GM12891 (cell line): ENCODE measurements at regions not wholly inside any gene's neighbourhood (a gene's known extent, or its start where the extent isn't known, plus 50 kb on each side); places are given as distances from the start of the nearest gene placed in this dataset.

ENCODE experiments used
- POLR2A ChIP-seq: IDR thresholded peaks from 2 replicates; pipeline ENCODE4 v1.6.1; 2011; ENCODE audit warnings: low read depth, low read length, control low read depth
- POLR2AphosphoS5 ChIP-seq: IDR thresholded peaks from 2 replicates; pipeline ENCODE4 v1.6.1; 2011; ENCODE audit warnings: low read depth, low read length, control low read depth
- TAF1 ChIP-seq: IDR thresholded peaks from 2 replicates; pipeline ENCODE4 v1.6.1; 2011; ENCODE audit warnings: low read depth, low read length, control low read depth

DNA sequence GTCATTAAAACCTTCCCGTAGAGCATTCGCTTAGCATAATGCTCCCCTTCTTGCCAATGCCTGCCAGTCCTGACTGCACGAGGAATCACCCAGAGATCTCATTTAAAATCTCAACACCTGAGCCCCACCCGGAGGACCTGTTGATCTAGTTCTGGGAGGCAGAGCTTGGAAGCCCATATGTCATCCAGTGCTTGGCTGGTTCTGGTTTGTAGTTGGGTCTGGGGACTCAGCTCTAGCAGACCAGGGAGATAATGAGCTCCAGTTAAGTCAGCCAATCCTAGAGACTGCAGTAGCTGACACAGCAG lies 131.8 kb upstream of the DAP start:
- TF ChIP-seq POLR2A (no peak), POLR2AphosphoS5 (no peak), TAF1 (no peak)
